RCC 7860 (cell line): ENCODE measurements at regions not wholly inside any gene's neighbourhood (a gene's known extent, or its start where the extent isn't known, plus 50 kb on each side); places are given as distances from the start of the nearest gene placed in this dataset.
"Not testable (repeated sequence)": the region's sequence is repeated elsewhere in the genome, so short reads cannot be mapped to it uniquely, and the experiment has no call there.

Experiments
- DNase-seq: peaks from one replicate; pipeline ENCODE4 v3.0.0-alpha.2; 2015; ENCODE audit warnings: low spot score
- FAIRE-seq: peaks from 2 replicates; lab custom pipeline; 2012; peaks lifted over from hg19 to GRCh38; lab: Jason Lieb, UNC

DNA sequence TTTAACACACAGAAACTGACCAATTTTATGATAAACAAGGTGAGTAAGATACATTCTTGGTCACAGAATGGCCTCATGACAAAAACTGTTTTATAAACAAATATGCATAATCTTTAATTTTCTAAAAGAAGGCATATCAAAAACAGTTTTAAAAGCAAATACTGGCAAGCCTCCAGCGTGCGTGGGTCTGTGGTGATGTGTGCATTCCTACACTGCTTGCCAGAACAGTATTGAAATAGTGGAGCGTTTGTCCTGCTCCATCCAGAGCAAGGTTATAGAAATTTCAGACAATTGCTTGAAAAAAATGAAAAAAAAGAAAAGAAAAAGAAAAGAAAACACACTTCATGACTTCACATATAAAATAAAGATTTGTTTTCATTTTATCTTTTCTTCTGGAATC, 140.9 kb downstream of the MZT1 start:
- FAIRE-seq, result no peak

DNA sequence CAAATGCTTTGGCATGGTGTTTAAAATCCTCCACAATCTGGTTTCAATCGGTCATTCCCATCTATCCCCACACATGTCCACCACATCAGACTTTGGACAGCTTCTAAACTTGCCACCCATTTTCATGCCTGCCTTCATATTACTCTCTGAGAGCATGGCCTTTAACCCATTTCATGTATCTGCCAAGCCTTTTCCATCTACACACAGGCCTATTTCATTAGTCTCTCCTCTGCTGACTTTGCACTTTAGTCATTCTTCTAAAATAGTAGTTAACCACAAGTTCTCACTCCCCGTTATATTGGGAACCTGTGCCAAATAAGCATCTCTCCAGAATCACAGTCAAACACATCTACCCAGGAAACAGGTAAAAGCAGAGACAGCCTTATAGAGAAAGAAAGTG, 142.2 kb downstream of the MZT1 start:
- FAIRE-seq, result no peak

More for the DNA sequence above, 140.9 kb downstream of the MZT1 start:
- DNase-seq, result no peak

DNA sequence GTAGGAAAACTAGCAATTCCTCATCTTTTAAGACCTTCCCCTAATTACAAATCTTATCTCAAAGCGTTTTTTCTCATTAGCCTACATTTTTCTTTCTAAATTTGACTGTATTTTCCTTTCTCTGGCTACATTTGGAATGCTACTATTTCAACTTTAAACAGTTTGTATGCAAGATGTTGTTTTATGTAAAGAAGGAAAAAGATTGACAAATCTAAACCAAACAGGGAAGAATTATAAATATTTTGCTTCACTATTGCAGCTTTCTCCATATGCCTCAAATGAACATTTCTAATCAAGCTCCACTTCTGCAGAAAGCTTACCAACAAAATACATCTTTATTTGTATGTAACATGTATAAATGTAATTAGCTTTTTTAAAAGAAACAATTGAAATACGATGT, 156.2 kb downstream of the MZT1 start:
- FAIRE-seq, result no peak

More for the DNA sequence above, 142.2 kb downstream of the MZT1 start:
- DNase-seq, result no peak

DNA sequence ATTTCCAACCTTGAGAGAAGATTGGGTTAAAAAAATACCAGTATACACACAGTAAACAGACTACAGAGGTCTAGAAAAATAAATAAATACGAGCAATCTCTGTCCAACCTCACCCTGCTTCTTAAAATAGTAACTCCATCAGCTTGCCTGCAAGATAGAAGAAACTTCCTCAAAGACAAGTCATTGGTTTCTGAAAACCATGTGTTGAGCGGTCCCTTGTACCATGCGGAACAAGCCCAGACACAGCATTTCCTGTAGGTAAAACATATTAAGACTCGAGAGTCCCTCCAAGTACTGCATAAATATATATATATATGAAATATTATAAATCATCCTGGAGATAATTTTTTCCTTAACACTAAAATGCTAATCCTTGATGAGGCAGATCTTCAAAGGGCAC, 157.4 kb downstream of the MZT1 start:
- DNase-seq (no peak), FAIRE-seq (no peak)

More for the DNA sequence above, 156.2 kb downstream of the MZT1 start:
- DNase-seq, result no peak

DNA sequence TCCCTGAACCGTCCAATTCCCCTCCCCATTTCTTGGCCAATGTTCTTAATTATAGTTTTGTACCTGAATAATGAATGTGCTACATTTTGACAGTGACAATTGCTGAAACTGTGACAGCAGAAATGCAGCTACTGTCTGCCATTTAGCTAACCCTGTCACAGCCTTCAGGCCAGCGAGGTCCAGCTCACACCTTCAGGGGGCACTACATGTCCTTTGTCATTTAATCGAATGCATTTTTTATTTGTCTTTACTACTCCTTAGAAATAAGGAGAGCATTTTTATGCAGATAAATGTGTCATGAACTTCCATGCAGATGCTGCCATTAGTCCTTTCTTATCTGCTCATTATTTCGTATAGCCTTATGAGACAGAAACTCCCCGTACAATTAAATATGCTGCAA, 159.9 kb downstream of the MZT1 start:
- FAIRE-seq, result no peak
- no peak for DNase-seq

DNA sequence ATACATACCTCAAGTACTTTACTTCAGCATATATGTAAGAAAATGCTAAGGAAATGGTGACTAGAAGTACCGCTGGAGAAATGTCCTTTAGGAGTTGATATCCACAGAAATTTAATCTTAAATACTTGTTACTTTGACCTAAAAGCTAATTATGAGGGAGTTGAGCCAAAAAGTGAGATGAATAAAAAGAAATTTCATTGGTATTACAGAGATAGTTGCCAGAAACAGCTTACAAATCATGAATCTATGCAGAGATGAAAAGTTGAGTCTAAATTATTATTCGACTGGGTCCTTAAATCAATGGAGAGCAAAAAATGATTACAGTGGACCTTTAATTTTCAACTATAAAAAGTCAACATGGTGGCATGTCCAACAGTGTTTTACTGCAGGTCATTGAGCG, 160.9 kb downstream of the MZT1 start:
- no peak for FAIRE-seq

DNA sequence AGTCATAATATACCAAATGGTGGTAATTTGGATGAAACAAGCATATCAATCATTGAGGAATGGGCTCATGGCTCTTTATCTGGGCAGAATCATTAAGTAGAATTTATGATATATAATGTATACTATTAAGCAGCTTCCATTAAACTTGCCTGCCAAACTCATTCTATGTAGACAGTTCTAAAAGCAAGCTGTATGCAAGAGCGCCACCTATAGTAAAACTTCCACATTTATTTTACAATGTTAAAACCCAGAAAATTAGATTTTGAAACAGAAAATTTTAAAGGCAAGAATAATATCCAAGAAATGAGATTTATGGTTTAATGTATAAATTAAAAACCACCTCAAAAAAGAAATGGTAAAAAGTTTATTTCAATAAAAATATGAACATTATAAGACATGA, 161.5 kb downstream of the MZT1 start:
- DNase-seq (peak; percentile 27), FAIRE-seq (peak; percentile 74)

More for the DNA sequence above, 160.9 kb downstream of the MZT1 start:
- DNase-seq, result no peak

DNA sequence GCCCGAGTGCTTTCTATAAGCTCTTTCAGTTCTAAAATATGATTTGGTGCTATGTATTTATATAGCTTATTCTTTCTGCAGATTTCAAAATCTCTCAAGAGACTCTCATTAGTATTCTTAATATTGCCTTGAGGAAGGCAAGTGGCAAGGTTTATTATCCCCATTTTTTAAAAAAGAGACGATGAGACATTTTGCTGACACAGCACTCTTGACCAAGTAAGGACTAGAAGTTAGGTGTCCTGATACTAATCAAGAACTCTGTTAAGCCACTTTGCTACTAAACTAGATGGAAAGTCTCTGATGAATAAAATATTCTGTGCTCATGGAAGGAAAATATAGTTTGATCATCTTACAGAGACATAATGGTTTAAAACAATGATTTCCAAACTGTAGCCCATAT, 164.7 kb downstream of the MZT1 start:
- no peak for FAIRE-seq

DNA sequence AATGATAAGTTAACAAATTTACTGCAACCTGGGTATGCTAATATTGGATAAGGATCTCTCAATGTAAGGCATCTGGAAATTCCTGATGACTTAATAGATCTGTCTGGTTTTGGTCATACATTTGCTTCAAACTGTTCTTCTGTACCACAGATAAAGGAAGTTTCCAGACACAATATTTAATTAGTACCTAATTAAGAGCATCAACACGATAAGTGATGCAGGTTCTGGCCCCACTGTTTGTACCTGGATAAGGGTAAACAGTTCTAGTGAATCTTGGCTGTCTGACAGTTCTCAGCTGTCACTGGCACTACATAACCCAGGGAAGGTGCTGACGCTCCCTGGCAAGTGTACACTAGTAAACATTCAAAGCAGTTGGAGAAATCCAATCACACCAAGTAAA, 165.6 kb downstream of the MZT1 start:
- no peak for DNase-seq
- no peak for FAIRE-seq

More for the DNA sequence above, 164.7 kb downstream of the MZT1 start:
- DNase-seq, result no peak

DNA sequence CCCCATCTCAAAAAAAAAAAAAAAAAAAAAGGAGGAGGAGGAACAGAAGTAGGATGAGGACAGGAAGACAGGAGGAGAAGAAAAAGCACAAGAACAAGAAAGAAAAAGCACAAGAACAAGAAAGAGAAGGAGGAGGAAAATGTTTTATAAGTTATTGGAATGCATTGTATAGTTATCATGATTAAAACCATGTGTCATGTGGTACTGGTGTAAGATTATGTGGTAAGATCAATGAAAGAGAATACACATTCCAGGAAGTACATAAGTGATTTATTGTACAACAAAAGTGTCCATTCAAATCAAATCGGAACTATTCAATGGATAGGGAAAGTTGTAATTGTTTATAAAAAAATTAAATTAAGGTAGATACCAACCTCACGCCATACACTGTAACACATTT, 167.7 kb downstream of the MZT1 start:
- DNase-seq, result no peak
- no peak for FAIRE-seq

DNA sequence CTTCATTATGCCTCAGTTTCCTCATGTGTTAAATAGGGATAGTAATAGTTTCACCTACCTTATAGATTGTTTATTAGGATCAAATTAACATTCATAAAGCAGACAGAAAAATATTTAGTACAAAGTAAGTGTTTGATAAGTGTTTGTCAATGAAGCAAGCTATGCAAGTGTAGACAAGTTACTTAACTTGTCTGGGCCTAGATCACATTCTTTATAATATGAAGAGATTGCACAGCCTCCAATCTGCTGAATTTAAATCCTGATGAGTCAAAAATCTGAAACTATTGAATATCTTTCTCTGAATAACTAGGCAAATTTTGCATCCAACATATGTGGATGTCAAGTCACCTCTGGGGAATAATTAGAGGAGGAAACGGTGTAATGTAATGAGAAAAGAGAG, 170.5 kb downstream of the MZT1 start:
- DNase-seq, result no peak
- no peak for FAIRE-seq

DNA sequence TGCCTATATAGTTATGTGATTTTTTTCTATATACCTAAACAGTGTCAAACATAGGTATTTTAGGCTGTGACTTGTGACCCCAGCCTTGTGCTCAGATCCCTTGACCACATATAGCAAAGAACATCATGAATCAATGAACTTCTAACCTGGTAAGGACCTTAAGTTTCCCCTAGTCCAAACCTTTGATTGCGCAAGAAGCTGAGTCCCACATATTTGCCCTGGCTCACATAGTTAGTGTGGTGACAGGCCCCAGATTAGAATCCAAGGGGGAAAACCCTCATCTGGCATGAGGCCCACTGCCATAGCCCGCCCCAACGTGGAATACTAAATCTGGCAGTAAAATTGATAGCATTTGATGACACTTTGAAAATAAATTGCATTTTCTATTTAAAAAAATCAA, 171.8 kb downstream of the MZT1 start:
- FAIRE-seq (no peak), DNase-seq (no peak)

DNA sequence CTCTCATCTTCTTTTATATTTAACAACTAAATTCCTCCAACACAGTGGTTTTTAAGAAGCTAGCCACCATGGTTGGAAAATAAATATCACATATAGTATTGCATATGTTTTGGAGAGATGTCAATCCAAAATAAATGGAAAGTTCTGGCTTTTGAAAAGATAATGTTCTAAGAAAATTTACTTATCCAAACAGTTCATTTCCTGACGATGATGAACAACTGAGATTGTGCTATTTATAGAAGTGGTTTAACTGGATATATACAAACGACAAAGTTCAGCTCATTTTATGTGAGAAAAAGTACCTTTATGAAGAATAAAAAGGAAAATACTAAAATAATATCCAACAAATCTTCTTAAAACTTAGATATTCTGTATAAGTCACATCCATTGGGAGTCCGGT, 174.7 kb downstream of the MZT1 start:
- no peak for FAIRE-seq
- no peak for DNase-seq

DNA sequence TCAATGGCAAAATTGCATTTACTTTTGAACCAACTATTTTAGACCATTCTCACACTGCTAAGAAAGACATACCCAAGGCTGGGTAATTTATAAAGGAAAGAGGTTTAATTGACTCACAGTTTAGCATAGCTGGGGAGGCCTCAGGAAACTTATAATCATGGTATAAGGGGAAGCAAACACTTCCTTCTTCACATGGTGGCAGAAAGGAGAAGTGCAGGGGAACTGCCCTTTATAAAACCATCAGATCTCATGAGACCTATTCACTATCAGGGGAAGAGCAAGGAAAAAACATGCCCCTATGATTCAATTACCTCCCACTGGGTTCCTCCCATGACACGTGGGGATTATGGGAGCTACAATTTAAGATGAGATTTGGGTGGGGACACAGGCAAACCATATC, 181.5 kb downstream of the MZT1 start:
- FAIRE-seq, DNase-seq: not testable (repeated sequence)

DNA sequence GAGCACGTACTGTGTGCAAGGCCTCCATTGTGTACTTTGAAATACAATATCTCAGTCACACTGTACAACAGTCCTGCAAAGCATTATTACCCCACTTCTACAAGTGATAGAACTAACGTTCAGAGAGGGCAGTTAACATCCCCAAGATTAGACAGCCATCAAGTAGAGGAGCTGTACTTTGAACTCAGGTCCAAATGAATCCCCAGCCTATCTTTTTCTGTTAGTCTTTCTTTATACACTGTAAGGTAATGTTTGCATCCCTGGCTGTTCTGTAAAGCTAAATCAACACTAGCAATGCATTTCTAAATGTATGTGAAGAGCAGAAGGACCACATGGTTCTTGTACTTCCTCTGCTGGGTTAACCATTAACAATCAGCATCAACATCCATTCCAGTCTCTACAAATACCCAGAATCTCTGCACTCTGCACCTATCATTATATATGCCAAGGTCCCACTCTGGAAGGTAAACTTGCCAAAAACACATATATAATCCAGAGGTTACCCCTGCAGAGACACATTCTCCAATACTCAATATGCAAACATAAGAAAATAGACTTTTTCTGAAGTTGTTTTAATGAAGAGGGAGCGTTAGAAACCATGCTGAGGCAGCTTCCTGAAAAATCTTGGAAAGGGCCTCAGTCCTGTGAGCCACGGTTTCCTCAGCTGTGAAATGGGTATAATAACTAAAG, 182.3 kb downstream of the MZT1 start:
- DNase-seq (no peak), FAIRE-seq (no peak)

DNA sequence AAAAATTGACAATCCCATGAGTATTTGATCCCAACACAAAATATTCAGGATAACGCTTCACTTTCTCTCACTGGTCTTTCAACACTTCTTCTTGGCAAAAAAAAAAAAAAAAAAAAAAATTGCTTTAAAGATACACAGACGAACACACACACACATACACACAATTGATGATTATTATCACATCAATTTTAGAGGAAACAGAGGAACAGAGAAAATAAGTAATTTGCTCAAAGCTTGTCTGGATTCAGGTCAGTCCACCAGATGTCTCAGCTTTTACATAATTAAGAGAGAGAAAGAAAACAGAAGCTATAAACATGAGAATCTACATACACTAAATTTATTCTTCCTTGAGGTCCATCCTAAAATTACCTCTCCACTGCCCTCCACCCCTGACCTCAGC, 183.4 kb downstream of the MZT1 start:
- FAIRE-seq (no peak), DNase-seq (no peak)

DNA sequence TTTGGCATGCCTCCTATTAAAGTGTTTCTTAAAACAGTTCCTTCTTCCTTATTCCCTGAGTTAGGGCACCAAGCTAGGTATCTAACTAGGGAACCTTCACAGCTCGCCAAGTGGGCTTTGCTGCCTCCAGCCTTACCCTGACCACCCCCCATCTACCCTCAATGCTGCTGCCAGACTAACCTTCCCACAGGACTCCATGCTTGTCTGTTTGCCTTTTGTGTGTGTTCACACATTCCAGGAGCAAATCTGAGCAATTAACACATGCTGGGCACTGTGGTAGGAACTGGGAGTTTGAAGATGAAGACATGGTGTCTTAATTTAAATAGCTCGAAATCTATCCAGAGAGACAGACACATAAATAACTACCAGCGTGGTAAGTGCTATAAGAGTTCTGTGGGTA, 185.2 kb downstream of the MZT1 start:
- DNase-seq, result no peak

DNA sequence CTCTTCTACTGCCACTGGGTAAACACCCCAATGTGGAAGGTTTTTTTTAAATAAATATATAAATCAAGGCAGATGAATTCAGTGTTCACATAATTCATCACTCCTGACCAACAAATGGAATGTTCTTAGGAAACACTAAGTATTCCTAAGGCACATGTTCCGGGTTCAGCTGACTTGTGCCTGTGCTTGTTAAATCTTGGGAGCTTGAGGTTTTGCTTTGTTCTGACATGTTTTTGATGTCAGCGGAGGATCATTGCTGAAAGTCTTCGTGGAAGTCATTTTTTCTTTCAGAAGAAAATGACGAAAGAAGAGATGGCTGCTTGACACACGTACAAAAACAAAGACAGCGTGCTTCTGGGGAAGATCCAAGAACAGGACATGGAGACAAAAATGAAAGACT, 185.8 kb downstream of the MZT1 start:
- FAIRE-seq, result no peak

More for the DNA sequence above, 185.2 kb downstream of the MZT1 start:
- FAIRE-seq, result no peak

DNA sequence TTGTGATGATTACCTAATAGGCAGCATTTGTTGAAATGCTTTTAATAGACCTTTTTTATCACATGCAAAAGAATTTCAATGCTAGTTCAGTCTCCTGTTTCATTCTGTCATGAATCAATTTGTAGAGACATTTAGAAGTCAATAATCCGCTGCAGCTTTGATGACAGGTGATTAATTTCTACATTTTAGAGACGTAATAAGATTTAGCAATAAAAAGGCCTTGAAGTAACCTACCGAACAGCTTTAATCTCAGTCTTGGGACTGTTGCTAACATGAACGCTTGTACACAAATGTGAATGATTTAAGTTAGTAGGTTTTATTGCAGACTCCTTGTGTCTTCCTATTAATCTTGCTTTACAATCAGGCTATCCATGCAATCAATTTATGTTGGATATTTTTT, 186.5 kb downstream of the MZT1 start:
- no peak for FAIRE-seq
- DNase-seq, result no peak

More for the DNA sequence above, 185.8 kb downstream of the MZT1 start:
- no peak for DNase-seq

DNA sequence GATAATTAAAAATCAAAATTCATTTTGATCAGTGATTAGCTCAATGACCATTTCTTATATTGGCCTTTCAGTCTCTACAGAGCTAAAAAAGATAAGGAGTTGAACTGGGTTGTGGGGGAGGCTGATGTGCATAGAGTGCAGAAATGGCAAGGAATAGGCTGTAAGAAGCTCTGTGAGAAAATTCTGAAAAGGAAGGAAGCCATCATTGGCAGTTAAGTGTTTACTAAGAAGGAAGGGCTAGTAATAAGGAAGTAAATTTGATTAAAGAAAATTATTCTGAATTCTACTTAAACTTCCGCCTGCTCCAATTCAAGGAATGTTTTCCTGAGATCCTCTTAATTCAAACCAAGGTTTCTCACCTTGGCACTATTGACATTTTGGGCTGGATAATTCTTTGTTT, 187.5 kb downstream of the MZT1 start:
- no peak for DNase-seq
- no peak for FAIRE-seq

DNA sequence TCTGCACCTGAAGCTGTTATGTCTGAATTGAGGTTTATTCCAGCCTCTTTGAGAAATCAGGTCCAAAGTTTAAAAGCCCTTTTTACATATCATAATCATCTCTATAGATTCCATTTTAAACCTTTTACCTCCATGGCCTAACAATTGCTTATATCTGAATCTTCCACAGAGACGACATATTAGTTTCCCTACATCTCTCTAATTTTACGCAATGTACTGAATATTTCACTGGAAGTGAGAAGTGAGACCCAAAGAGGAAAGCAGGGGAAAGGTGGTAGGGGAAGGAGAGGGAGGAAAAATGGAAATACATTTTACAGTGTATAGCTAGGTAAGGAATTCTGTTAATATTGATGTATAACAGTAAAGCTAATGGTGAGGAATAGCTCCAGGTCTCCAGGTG, 189.6 kb downstream of the MZT1 start:
- DNase-seq, result no peak
- FAIRE-seq, result no peak

DNA sequence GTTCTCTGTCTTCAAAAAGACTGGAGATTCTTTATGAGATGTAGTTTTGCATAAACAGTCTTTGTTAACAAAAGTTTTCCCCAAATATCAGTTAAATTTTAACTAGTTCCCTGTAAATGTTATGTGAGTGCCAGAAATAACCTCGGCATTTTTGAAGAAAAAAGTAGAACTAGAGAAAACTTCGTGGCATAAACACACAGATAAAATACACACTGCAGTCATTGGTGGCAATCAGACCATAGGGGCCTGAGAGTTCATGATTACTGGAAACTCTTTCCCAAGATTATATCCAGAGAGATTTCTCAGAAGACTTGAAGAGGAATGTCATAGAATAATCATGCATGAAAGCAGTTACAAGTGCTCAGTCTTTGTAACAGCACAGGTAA, 190.0 kb downstream of the MZT1 start:
- DNase-seq, result no peak
- FAIRE-seq, result no peak

DNA sequence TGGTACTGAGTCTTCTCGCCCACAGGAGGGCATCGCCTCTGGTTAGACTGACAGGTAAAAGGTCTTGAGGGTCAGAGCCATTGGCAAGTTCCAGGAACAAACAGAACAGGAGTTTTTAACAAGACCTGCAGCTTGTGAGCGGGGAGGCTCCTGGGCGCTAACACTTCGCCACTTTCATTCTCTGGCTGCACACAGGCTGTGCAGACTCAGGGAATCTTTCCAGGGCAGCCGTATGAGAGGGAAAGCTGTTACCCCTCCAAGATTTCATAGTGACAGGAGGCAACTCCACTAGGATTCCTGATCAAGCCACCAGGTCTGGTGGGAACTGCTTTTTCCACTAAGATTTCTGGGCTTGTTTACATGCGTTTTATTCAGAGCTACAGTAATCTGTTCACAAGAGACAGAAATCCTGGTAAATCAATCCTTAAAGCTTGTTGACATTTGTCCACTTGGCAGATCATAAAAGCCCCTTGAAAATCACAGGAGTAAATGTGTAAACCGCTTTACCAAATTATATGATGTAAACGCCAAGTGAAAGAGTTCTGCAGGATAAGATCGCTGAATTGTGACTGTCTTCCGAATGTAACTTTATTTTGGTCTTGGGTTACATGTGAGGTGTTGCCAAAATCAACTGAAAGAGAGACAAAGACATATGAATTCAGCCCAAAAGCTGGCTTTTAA, 190.6 kb downstream of the MZT1 start:
- DNase-seq, result no peak

More for the DNA sequence above, 190.6 kb downstream of the MZT1 start:
- FAIRE-seq, result no peak
